ENCODE measurements at regions not wholly inside any gene's neighbourhood (a gene's known extent, or its start where the extent isn't known, plus 50 kb on each side); places are given as distances from the start of the nearest gene placed in this dataset.
"Not testable (repeated sequence)": the region's sequence is repeated elsewhere in the genome, so short reads cannot be mapped to it uniquely, and the experiment has no call there.

DNA sequence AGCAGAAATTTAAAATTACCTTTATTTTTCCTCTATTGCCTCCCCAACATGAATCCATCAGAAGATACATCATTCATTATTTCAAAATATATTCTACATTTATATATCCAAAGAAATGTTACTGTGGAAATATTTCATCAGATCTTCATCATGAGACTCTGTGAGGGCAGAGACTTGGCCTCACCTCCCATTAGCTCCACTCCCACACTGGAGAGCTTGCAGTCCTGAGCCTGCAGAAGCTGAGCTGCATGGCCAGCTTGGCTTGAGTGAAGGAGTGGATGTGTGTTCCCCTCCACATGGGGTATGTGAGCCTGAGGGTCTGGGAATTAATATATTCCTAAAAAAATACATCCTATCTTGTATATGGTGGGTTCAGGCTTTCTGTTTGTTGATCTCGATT, 961.9 kb downstream of the TMEM121 start:
- no peak for DNase-seq (ENCODE audit: low read depth)

GRCh38 chr14:106489112-106489881, 962.9 kb downstream of the TMEM121 start:
- no peak for DNase-seq (ENCODE audit: low read depth)

DNA sequence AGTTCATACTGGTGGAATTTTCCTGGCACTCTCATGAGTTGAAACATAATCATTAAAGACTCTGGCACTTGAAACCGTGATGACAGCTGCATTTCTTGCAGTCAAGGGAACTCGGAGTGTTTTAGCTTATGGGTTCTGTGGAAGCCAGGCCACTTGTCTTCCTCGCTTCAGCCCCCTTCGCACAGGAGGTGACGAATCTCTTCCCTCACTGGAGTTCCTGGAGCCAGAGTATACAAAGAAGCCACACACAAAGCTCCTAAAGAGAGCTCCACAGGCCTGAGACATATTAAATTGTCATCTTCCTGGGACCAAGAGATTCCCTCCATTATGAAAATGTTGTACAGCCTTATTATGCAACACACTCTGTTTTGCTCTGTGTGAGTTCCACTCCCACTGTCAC, 964.1 kb downstream of the TMEM121 start:
- no peak for DNase-seq (ENCODE audit: low read depth)

DNA sequence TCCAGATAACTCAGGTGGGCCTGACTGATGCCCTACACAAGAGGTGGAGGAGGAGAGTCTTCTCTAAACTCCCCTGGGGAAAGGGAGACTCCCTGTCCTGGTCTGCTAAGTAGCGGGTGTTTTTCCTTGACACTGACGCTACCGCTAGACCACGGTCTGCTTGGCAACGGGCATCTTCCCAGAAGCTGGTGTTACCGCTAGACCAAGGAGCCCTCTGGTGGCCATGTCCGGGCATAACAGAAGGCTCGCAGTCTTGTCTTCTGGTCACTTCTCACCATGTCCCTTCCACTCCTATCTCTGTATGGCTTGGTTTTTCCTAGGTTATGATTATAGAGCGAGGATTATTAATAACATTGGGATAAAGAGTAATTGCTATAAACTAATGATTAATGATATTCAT, 965.5 kb downstream of the TMEM121 start:
- no peak for DNase-seq (ENCODE audit: low read depth)

DNA sequence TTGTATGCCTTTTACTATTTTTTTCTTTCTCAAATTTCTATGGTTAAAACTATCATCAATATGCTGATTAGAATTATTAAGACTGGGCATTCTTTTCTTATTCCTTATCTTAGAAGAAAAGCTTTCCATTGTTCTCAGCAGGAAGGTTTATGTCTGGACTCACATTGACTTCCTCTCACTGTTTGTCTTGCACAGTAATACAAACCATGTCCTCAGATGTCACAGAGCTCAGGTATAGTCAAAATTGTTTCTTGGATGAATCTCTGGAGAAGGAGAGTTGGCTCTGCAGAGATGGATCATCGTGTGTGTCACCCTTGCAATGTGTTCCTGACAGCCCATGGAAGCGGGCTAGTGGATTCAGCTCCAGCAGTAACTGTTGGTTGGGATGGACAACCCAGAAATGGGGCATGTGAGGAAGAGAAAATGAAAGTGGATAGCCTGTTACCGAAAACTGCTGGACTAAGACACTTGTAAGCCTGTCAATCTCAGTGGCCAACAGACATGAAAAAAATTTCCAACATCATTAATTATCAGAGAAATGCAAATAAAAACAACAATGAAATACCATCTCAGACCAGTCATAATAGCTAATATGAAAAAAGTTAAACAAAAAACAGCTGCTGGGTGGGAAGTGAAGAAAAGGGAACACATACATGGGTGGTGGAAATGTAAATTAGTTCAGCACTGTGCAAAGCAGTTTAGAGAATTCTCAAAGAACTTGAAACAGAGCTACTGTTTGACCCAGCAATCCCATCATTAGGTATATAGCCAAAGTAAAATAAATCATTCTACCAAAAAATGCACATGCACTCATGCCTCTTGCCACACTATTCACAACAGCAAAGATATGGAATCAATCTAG, 967.8 kb downstream of the TMEM121 start:
- DNase-seq (ENCODE audit: low read depth), result no peak

DNA sequence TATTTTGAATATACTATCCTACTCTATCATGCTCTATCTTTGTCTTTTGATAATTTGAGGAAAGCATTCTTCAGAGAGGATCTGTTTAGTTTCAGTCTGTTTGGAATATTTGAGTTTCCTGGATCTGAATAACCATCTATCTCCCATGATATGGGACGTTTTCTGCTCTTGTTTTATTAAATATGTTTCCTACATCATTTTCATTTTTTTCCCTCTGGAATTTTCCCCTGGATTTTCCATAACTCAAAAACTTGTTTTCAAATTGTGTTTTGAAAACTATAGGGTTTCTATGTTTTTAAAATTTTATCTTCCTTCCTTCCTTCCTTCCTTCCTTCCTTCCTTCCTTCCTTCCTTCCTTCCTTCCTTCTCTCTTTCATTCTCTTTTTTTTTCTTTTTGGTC, 974.2 kb downstream of the TMEM121 start:
- no peak for DNase-seq (ENCODE audit: low read depth)

DNA sequence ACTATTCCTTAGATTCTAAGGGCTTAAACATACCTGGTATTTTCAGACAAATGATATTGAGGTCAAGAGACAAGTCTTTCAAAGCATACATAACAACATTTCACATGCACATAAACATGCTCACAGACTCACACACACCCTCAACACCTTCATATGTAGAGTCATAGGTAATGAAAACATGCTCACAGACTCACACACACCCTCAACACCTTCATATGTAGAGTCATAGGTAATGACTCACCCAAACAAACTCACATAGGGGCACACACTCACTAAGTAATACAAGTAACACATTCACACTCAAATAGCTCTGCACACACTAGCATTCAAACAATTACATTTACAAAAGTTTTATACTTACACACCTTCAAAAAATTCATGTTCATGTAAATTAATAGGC, 975.5 kb downstream of the TMEM121 start:
- no peak for DNase-seq (ENCODE audit: low read depth)

- no peak for DNase-seq (ENCODE audit: low read depth)
These were observed 979.0 kb downstream of the TMEM121 start for GRCh38 chr14:106505366-106505765.

DNA sequence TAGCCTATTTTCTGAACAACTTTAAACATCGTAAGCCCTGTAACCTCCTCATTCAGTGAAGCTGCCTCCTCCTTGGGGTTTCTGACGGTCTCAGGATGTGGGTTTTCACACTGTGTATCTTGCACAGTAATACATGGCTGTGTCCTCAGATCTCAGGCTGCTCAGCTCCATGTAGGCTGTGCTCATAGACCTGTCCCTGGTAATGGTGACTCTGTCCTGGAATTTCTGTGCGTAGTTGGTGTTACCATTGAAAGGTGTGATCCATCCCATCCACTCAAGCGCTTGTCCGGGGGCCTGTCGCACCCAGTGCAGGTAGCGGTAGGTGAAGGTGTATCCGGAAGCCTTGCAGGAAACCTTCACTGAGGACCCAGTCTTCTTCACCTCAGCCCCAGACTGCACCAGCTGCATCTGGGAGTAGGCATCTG, 980.5 kb downstream of the TMEM121 start:
- no peak for DNase-seq (ENCODE audit: low read depth)

DNA sequence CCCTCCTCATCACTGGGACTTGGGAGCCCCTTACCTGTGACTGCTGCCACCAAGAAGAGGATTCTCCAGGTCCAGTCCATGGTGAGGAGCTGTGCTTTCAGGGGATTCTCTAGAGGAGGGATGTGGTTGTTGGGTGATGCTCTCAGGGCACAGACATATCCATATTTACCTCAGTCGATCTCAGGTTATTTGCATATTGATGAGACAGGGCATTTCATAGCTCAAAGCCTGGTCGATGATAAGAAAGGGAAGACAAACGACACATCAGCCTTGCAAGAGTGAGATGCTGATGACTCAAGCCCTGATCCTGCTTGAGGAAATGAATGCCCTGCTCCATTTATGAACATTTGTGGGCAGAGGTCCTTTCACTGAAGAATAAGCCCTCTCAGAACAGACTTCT, 981.0 kb downstream of the TMEM121 start:
- DNase-seq (ENCODE audit: low read depth), result no peak

DNA sequence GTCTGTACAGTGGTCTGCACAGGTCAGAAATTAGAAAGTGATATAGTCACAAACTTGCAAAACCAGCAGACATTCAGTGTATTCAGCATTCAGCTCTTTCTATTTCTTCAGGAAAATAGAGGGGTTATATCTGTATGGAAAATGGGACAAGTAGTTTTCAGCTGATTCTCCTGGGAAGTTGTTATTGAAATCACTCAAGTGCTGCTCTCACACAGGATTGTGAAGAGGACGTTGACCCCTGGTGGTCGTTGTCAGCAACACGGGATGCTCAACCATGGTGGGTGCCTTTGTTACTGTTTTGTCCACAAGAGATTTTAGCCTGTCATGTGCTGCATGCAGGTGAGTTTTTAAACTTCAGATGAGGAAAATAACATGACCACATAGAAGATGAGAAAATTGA, 981.8 kb downstream of the TMEM121 start:
- DNase-seq (ENCODE audit: low read depth), result no peak

DNA sequence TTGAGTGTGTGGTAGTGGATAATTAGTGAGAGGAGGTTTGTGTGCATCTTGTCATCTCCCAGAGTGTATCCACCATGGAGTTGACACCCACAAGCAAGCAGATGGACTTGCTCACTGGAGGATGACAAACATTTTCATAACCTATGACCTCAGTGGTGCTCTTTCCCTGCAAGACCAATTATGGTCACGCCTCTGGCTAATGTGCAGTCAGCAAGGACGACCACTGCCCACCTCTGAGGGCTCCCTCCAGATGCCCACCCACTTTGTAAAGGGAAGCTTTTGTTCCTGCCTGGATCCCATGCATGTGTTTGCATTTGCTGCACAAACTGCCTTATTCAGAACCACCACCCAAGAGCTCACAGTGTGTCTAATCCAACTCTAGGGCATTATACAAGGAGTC, 982.8 kb downstream of the TMEM121 start:
- DNase-seq (ENCODE audit: low read depth), result no peak

DNA sequence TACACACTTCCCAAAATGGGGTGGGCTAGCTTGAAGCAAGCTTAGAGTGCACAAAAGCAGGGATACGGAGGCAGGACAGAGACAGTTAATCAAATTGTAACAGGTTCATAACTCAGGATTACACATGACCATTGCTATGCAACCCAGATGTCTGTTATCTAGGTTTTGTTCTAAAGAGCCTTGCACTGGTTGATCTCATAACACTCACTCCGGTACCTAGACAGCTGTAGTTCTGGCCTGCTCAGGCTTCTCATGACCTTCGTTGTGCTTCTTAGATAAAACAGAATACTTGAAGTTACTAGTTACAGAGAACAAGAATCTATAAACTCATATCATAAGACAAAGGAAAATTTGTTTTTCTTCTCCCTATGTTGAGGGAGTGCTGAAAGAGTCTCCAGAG, 983.4 kb downstream of the TMEM121 start:
- DNase-seq (ENCODE audit: low read depth), result no peak

GRCh38 chr14:106511006-106511799, 984.8 kb downstream of the TMEM121 start:
- DNase-seq (ENCODE audit: low read depth), result no peak

DNA sequence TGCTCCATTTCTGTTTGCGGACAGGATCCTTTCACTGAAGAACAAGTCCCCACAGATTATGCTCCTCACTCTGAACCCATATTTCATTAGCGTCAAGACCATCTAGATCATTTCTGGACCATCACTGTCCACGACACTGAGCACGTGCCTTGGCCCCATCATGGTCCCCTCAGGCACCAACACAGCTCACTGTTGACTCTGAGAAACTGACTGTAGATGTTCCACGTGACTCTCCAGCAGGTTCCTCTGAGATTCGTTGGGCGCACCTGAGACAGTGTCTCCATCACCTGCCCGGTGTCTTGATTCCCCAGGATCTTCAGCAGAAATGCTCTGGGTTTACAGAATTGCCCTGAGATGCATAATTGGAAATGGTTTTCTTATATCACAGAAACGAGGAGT, 985.4 kb downstream of the TMEM121 start:
- no peak for DNase-seq (ENCODE audit: low read depth)

GRCh38 chr14:106513302-106513701, 986.9 kb downstream of the TMEM121 start:
- DNase-seq (ENCODE audit: low read depth), result no peak

DNA sequence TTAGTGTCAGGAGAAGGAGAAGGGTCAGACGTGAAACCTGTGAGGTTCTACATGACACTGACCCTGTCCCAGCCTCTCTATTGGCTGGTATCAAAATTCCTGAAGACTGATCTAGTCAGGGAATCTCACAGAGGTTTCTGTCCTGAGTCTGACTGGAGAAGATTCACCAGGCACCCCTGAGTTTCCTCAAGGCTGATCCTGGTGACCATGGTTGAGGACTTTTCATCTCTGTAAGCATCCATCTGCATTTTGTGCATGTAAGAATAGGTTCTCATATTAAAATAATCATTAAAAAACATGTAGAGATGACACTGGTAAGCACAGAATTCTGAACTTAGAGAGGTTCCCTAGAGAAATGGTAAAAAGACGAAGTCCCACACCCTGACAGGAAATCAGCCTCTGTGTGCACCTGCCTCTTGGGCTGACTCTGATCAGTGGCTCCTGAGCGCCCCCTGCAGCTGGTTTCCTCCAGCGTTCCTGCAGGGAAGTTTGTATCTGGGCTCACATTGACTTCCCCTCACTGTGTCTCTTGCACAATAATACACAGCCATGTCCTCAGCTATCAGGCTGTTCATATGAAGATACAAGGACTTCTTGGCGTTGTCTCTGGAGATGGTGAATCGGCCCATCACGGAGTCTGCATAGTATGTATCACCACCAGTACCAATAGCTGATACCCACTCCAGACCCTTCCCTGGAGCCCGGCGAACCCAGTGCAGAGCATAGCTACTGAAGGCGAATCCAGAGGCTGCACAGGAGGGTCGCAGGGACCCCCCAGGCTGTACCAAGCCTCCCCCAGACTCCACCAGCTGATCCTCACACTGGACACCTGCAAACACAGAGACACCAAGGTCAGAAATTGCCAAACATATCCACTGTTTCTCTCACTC, 991.9 kb downstream of the TMEM121 start:
- DNase-seq (ENCODE audit: low read depth), result peak; percentile 65

- not testable (repeated sequence) for DNase-seq (ENCODE audit: low read depth)
These were observed 995.7 kb downstream of the TMEM121 start for GRCh38 chr14:106522118-106522517.

DNA sequence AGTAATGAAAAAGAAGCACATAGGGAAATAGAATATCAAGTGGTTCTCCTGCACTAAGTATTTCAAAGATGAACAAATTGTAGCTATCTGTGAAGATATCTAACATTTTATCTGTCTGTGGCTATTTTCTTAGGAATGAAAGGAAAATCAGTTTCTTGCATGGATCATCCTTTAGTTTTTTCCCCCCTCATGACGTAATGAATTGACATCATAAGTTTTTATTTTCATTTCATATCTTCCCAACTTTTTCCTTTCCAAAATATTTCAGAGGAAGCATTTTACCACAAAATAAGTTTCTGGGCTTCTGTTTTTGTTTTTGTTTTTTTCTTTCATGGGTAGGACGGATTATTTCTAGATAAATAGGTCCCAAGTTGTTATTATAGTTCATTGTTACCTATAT, 996.6 kb downstream of the TMEM121 start:
- no peak for DNase-seq (ENCODE audit: low read depth)

- DNase-seq (ENCODE audit: low read depth), result no peak
These were observed 1002.3 kb downstream of the TMEM121 start for GRCh38 chr14:106528717-106529116.

DNA sequence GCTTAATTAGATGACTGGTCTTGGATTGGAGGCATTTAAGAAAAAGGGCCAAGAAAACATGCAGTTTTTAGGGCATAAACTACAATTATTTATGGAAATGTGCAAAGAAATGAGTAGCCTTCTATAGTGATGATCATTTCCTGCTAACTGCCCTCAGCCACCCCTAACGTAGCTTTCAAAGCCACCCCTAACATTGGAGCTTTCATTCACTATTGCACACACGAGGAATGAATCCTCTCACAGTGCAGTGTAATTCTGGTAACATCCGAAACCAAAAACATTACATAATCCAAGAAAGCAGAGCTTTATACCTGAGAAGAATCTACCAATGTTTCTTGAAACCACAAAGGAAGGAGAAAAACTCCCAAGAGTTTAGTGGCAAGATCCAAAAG, 1003.6 kb downstream of the TMEM121 start:
- DNase-seq (ENCODE audit: low read depth), result no peak

All from stimulated activated CD8-positive, alpha-beta memory T cell treated with anti-CD3 and anti-CD28 coated beads, Interleukin-15, amount 100 ng/mL, for 24 hours (primary cell).